IPS-15b (cell line): ENCODE measurements at regions not wholly inside any gene's neighbourhood (a gene's known extent, or its start where the extent isn't known, plus 50 kb on each side); places are given as distances from the start of the nearest gene placed in this dataset.
"Not testable (repeated sequence)": the region's sequence is repeated elsewhere in the genome, so short reads cannot be mapped to it uniquely, and the experiment has no call there.

Experiments used
- H3K27me3 ChIP-seq: one replicate; pipeline ENCODE4 v1.6.1; 2013; ENCODE audit warnings: low read length; ENCODE audit not compliant: control insufficient read depth, insufficient read depth
- H3K36me3 ChIP-seq: one replicate; pipeline ENCODE4 v1.6.1; 2013; ENCODE audit warnings: low read length; ENCODE audit not compliant: control insufficient read depth, insufficient read depth
- H3K4me1 ChIP-seq: one replicate; pipeline ENCODE4 v1.6.1; 2013; ENCODE audit warnings: mild to moderate bottlenecking, low read length; ENCODE audit not compliant: control insufficient read depth, insufficient read depth
- H3K4me3 ChIP-seq: one replicate; pipeline ENCODE4 v1.5.1; 2013; ENCODE audit warnings: low read depth, low read length
- H3K9ac ChIP-seq: one replicate; pipeline ENCODE4 v1.6.1; 2013; ENCODE audit warnings: low read depth, mild to moderate bottlenecking, low read length
- H3K9me3 ChIP-seq: one replicate; pipeline ENCODE4 v1.6.1; 2013; ENCODE audit warnings: mild to moderate bottlenecking, low read length; ENCODE audit not compliant: control insufficient read depth, insufficient read depth

DNA sequence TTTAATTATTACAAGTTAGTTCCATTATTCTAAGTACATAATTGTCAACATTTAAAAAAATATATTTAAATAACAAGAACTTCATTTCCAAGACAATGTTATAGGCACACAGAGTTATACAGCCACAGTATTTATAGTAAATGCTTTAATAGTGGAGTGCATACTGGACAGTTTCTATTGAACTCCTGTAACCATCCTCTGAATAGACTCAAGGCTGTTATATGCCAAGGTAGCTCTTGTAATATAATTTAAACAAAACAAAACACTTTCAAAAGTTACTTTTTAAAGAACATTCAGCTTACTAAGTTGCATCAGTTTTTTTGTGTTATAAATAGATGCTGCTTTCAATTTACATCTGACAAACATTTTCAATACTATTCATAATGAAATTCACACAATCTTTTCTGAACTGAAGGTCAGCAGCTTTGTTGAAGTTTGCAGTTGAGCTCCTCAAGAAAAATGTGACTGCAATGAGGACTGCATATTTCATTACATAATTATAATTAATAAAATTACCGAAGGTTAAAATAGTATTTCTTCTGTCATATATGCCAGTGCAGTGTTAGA, 549.9 kb upstream of the CYLC2 start:
- no peaks in the 10 kb centered on the region for H3K9me3 ChIP-seq
- no peak overlapping the region for H3K4me3 ChIP-seq
- no peak overlapping the region for H3K9ac ChIP-seq
- no peaks in the 10 kb centered on the region for H3K36me3 ChIP-seq
- H3K27me3 ChIP-seq, result no peaks in the 10 kb centered on the region
- H3K4me1 ChIP-seq, result no peaks in the 10 kb centered on the region

DNA sequence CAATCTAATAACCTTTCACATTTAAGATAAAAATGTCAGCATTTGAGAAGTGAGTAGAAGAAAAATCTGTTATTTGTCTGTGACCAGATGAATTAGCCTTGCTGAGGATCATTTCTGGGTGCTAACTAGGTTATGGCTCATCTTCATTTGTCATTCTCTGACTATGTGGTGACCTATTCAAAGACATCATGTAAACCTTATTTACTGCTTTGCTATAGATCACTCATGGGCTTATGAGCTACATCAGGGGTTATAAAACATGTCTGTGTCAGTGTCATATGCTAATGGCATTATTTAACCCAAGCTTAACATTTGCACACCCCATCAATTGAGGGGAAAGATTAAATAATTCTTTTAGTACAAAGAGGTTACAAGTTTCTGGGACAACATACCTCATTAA, 555.5 kb upstream of the CYLC2 start:
- Histone ChIP-seq H3K27me3 (peaks cover 10% of the 10 kb centered on the region), H3K9me3 (no peaks in the 10 kb centered on the region), H3K36me3 (no peaks in the 10 kb centered on the region), H3K4me1 (peaks cover 3% of the 10 kb centered on the region), H3K4me3 (no peak overlapping the region), H3K9ac (no peak overlapping the region)

DNA sequence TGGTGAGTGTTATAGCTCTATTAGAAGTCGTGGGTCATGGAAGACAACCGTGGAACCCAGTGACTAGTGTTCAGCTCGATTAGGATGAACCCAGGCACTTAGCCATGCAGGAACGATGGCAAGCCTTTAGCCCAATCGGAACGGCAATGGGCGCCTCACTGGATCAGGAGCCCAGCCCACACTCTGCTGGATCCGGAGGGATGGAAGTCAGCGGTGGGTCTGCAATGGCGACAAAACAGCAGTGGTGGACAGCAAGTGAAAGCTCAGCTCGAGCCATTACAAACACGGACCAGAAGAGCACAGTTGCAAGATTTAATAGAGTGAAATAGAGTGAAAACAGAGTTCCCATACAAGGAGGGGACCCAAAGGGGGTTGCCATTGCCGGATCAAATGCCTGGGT, 558.5 kb upstream of the CYLC2 start:
- peaks cover 19% of the 10 kb centered on the region for H3K27me3 ChIP-seq
- not testable (repeated sequence) for H3K9ac ChIP-seq, H3K36me3 ChIP-seq, H3K4me3 ChIP-seq, H3K4me1 ChIP-seq, H3K9me3 ChIP-seq

DNA sequence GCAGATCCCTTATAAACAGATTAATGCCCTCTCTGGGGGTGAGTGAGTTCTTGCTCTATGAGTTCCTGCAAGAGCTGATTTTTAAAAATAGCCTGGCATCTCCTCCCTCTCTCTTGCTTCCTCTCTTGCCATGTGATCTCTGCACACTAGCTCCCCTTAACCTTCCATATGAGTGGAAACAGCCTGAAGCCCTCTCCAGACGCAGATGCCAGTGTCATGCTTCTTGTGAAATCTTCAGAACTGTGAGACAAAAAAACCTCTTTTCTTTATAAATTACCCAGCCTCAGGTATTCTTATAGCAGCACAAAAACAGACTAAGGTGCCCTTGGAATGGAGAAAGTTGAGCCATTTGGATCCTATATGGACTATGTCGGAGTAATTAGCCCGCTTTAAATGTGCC, 559.7 kb upstream of the CYLC2 start:
- Histone ChIP-seq H3K4me1 (peaks cover 7% of the 10 kb centered on the region), H3K9ac (no peak overlapping the region), H3K27me3 (peaks cover 24% of the 10 kb centered on the region), H3K36me3 (no peaks in the 10 kb centered on the region), H3K9me3 (no peaks in the 10 kb centered on the region), H3K4me3 (no peak overlapping the region)

DNA sequence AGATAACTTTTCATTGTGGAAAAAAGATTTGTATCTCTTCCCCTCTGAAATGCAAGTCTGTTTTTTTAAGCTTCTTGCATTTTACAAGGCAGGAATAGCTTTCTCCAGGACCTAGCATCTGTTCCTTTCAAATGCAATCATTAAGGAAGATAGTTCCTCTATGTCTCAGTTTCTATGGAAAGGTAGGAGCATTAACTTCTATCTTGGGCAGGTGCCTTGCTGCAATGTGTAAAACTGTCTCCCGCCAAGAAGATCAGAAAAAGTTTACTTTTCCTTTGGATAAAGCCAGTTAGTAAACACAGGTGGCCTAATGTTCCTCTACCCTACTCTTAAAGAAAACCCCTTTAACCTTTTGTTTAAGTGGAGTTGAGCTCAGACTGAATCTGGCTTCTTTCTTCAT, 560.6 kb upstream of the CYLC2 start:
- H3K4me3 ChIP-seq, result no peak overlapping the region
- peaks cover 7% of the 10 kb centered on the region for H3K4me1 ChIP-seq
- no peaks in the 10 kb centered on the region for H3K36me3 ChIP-seq
- no peak overlapping the region for H3K9ac ChIP-seq
- no peaks in the 10 kb centered on the region for H3K9me3 ChIP-seq
- H3K27me3 ChIP-seq, result peaks cover 24% of the 10 kb centered on the region

DNA sequence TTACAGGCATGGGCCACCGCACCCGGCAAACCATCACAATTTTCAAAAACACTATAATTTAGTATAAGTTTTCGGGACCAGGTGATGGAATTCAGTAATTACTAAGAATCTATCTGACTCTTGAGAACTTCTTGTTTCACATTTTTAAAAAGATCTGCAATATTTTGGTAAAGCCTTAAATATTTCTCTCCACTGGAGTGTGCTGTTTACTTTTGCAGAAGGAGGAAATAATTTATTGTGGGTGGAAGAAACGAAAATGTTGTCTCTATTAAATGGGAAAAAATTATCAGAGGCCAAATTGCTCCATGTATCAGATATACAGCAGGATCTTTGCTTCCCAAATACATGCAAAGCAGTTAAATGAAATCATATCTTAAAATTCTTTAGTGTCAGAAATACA, 566.8 kb upstream of the CYLC2 start:
- Histone ChIP-seq H3K36me3 (no peaks in the 10 kb centered on the region), H3K4me3 (no peak overlapping the region), H3K27me3 (peaks cover 10% of the 10 kb centered on the region), H3K9ac (no peak overlapping the region), H3K4me1 (no peaks in the 10 kb centered on the region), H3K9me3 (no peaks in the 10 kb centered on the region)

DNA sequence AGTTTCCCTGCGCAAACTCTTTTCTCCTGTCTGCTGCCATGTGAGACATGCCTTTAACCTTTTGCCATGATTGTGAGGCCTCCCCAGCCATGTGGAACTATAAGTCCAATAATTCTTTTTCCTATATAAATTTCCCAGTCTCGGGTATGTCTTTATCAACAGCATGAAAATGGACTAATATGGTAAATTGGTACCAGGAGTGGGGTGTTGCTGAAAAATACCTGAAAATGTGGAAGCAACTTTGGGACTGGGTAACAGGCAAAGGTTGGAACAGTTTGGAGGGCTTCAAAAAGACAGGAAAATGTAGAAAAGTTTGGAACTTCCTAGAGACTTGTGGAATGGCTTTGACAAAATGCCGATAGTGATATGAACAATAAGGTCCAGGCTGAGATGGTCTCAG, 578.9 kb upstream of the CYLC2 start:
- not testable (repeated sequence) for H3K4me1 ChIP-seq, H3K9ac ChIP-seq, H3K36me3 ChIP-seq, H3K9me3 ChIP-seq, H3K4me3 ChIP-seq, H3K27me3 ChIP-seq

DNA sequence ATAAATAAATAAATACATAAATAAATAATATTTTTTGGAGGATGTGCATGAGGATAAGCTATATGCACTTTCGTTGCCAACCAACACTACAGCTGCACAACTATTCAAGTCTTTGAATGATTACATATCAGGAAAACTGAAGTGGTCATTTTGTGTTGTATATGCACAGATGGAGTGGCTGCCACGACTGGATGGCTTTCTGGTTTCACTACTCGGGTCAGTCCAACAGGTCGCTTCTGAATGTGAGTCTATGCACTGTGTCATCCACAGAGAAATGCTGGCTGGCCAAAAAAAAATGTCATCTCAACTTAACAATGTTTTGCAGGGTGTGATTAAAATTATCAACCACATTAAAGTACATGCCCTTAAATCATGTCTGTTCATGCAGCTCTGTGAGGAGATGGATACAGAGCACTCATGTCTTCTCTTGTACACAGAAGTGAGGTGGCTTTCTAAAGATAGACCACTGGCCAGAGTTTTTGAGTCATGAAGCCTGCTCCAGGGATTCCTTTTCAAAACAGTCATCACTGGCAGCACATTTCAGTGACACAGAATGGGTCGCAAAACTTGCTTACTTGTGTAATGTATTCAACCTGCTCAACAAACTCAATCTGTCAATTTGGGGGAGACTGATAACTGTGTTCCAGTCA, 589.8 kb upstream of the CYLC2 start:
- Histone ChIP-seq H3K9ac (no peak overlapping the region), H3K9me3 (no peaks in the 10 kb centered on the region), H3K4me3 (no peak overlapping the region), H3K4me1 (no peaks in the 10 kb centered on the region), H3K27me3 (no peaks in the 10 kb centered on the region), H3K36me3 (no peaks in the 10 kb centered on the region)

DNA sequence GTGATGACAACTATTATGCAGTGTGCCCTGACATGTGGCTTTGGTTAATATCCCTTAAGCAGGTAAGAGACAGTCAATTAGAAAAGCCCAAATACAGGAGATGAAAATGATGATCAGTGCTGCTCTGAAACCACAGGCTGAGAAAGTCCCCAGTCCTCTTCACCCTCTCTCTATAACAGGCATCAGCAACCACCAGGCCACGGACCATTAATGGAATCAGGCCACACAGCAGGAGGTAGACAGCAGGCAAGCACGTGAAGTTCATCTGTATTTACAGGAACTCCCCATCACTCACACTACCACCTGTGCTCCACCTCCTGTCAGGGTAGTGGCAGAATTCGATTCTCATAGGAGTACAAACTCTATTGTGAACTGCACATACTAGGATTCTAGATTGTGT, 591.6 kb upstream of the CYLC2 start:
- Histone ChIP-seq H3K4me1 (no peaks in the 10 kb centered on the region), H3K9ac (no peak overlapping the region), H3K36me3 (no peaks in the 10 kb centered on the region), H3K27me3 (no peaks in the 10 kb centered on the region), H3K9me3 (no peaks in the 10 kb centered on the region), H3K4me3 (no peak overlapping the region)

DNA sequence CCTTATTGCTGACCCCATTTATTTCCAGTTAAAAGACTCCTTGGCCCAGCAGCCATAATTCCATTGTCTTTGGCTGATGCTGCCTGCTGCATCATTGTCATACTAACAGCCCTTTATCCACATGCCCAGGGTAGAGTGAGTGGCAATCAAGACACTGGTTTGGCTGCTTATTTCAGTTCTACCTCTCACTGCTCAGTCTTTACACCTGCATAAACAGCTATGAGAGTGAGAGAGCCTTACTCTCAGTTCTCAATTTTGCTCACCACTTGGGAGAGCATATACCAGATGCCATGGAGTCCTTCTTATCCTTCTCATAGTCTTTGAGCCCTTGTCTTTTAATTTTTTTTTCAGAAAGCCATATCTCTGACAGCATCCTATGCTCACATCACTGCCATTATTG, 596.9 kb upstream of the CYLC2 start:
- H3K36me3 ChIP-seq, result no peaks in the 10 kb centered on the region
- H3K9me3 ChIP-seq, result no peaks in the 10 kb centered on the region
- no peak overlapping the region for H3K4me3 ChIP-seq
- H3K9ac ChIP-seq, result no peak overlapping the region
- no peaks in the 10 kb centered on the region for H3K4me1 ChIP-seq
- H3K27me3 ChIP-seq, result no peaks in the 10 kb centered on the region

DNA sequence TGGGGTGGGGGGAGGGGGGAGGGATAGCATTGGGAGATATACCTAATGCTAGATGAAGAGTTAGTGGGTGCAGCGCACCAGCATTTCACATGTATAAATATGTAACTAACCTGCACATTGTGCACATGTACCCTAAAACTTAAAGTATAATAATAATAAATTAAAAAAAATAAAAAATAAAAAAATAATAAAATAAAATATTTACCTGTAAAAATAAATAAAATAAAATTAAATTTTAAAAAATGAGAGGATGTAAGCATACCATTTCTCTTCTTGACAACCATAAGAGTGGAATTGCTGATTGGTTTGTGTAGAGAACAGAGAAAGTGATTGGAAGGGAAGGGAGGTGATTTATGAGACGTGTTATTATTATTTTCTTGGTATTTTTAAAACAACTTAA, 609.5 kb upstream of the CYLC2 start:
- H3K9ac ChIP-seq, H3K9me3 ChIP-seq, H3K27me3 ChIP-seq, H3K36me3 ChIP-seq, H3K4me3 ChIP-seq, H3K4me1 ChIP-seq: not testable (repeated sequence)

DNA sequence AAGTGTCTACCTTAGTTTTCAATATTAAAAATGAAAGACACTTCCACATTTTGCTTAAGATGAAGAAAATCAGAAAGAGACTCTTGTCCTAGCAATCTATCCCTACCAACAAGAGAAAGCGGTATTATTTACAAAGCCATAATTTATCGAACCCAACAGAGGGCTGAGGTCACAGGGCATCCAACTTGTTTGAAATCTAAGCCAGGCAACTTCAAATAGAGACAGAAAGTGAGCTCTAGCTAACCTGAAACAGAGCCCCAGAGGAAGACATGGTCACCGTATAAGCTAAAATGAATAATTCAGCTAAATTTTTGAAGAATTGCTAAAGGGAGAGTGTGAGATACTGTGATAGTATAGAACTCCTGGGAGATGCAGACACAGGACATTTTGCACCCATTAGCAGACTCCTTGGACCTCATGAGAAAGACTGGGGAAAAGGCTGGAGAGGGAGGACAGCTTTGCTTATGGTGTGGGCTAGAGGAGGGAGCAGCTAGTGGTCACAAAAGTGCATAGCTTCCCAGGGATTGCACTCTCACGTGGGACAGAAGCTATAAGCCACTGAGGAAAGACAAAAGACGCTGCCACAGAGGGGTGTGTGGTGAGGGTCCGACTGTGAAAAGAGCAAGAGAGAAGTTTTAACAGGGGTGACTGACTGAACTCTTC, 624.2 kb upstream of the GRIN3A start:
- Histone ChIP-seq H3K36me3 (no peaks in the 10 kb centered on the region), H3K9ac (no peak overlapping the region), H3K4me1 (no peaks in the 10 kb centered on the region), H3K4me3 (no peak overlapping the region), H3K9me3 (no peaks in the 10 kb centered on the region), H3K27me3 (no peaks in the 10 kb centered on the region)
